K562 (cell line): ENCODE measurements at regions not wholly inside any gene's neighbourhood (a gene's known extent, or its start where the extent isn't known, plus 50 kb on each side); places are given as distances from the start of the nearest gene placed in this dataset.

ENCODE experiments used
- ATAC-seq: fragments of 200-7000 bp; cut with Tn5 transposase; 3 replicates; pipeline ENCODE4 v1.9.1; 2020; ENCODE audit warnings: moderate library complexity
- BruUV-seq: library from RNA; stranded (reverse); fragments of 400-500 nt; replicated peaks from 2 replicates; lab custom pipeline; 2021; lab: Mats Ljungman, UMichigan
- CTCF ChIA-PET: fragments of 300-600 bp; formaldehyde crosslinking; extraction: SDS; loops from one replicate; lab custom pipeline; 2021; ENCODE audit warnings: low intra/inter-chr PET ratio; lab: Yijun Ruan, JAX
- POLR2A ChIA-PET: fragments of 300-600, 350-650 bp; sonication (Branson Sonifier 250); formaldehyde crosslinking; extraction: SDS; loops from one replicate; lab custom pipeline; 2021; ENCODE audit warnings: antibody characterized with exemption, inconsistent platforms; lab: Yijun Ruan, JAX
- DNase-seq, 4 experiments: peaks; one replicate each; pipeline versions ENCODE4 v3.0.0 to v3.0.0-alpha.2; 2011 to 2018; ENCODE audit warnings: low spot score in 3 of 4, mixed read lengths in 3 of 4; ENCODE audit errors: extremely low read depth in 1 of 4
- FAIRE-seq: peaks from 2 replicates; lab custom pipeline; 2011; peaks lifted over from hg19 to GRCh38; lab: Jason Lieb, UNC
- H2AFZ ChIP-seq: 2 replicates; pipeline ENCODE4 v1.6.0; 2011; ENCODE audit warnings: low read depth, low read length, control low read depth, inconsistent platforms
- H3K27ac ChIP-seq: fragments of 200-600 bp; 3 replicates; pipeline ENCODE4 v1.8.0; 2011; ENCODE audit warnings: low read depth, mild to moderate bottlenecking, control low read depth, inconsistent platforms, low read length, moderate library complexity, mixed read lengths; ENCODE audit errors: extremely low read depth
- H3K27me3 ChIP-seq, 2 experiments: fragments of 300-600 bp in 1 of 2; 2 replicates in 1 of 2; 3 replicates in 1 of 2; pipeline versions ENCODE4 v1.6.0 to v1.8.0; 2011; ENCODE audit warnings: inconsistent platforms in 2 of 2, low read length in 2 of 2, mild to moderate bottlenecking in 1 of 2, mixed read lengths in 1 of 2, moderate library complexity in 1 of 2; ENCODE audit not compliant: control insufficient read depth in 2 of 2, insufficient read depth in 2 of 2
- H3K36me3 ChIP-seq: fragments of 300-600 bp; 3 replicates; pipeline ENCODE4 v1.8.0; 2011; ENCODE audit warnings: mild to moderate bottlenecking, low read length, inconsistent platforms; ENCODE audit not compliant: control insufficient read depth, insufficient read depth
- H3K4me1 ChIP-seq, 2 experiments: fragments of 200-600 bp in 1 of 2; replicated peaks in 1 of 2; 2 replicates in 1 of 2; 3 replicates in 1 of 2; pipeline versions ENCODE4 v1.5.1 to v1.8.0; 2011; ENCODE audit warnings: inconsistent platforms in 2 of 2, low read length in 2 of 2, mild to moderate bottlenecking in 1 of 2, mixed read lengths in 1 of 2, moderate library complexity in 1 of 2; ENCODE audit not compliant: control insufficient read depth in 2 of 2, insufficient read depth in 2 of 2
- H3K4me2 ChIP-seq: 2 replicates; pipeline ENCODE4 v1.6.1; 2011; ENCODE audit warnings: low read length, control low read depth, inconsistent platforms, mixed read lengths; ENCODE audit not compliant: insufficient read depth
- H3K4me3 ChIP-seq: fragments of 200-600 bp; sonication (generic), shearing (Covaris generic); 2 replicates; pipeline ENCODE4 v1.5.1; 2016; ENCODE audit warnings: control low read depth, inconsistent platforms
- H3K79me2 ChIP-seq: fragments of 200-600 bp; 3 replicates; pipeline ENCODE4 v1.8.0; 2011; ENCODE audit warnings: low read length, inconsistent platforms; ENCODE audit not compliant: control insufficient read depth, insufficient read depth
- H3K9ac ChIP-seq, 2 experiments: 2 replicates each; pipeline versions ENCODE4 v1.6.0 to v1.6.1; 2011; ENCODE audit warnings: low read depth in 2 of 2, low read length in 2 of 2, control low read depth in 1 of 2, inconsistent platforms in 1 of 2, mild to moderate bottlenecking in 1 of 2, mixed read lengths in 1 of 2; ENCODE audit not compliant: insufficient read depth in 1 of 2
- H3K9me1 ChIP-seq: one replicate; pipeline ENCODE4 v1.6.0; 2011; ENCODE audit warnings: inconsistent platforms, mild to moderate bottlenecking, low read length, moderate library complexity; ENCODE audit not compliant: control insufficient read depth, insufficient read depth
- H3K9me3 ChIP-seq: replicated peaks from 2 replicates; pipeline ENCODE4 v1.5.1; 2011; ENCODE audit warnings: low read depth, low read length, inconsistent platforms; ENCODE audit not compliant: control insufficient read depth, insufficient read depth
- H4K20me1 ChIP-seq: replicated peaks from 2 replicates; pipeline ENCODE4 v1.6.1; 2011; ENCODE audit warnings: low read length, inconsistent platforms, mixed read lengths; ENCODE audit not compliant: control insufficient read depth, insufficient read depth
- CREBBP ChIP-seq: IDR thresholded peaks from one replicate; pipeline ENCODE4 v1.6.1; 2012; ENCODE audit warnings: low read depth, mild to moderate bottlenecking, control low read depth, inconsistent platforms, low read length
- MTA3 ChIP-seq: fragments of 450-650 bp; formaldehyde crosslinking; IDR thresholded peaks from 2 replicates; pipeline ENCODE4 v1.6.1; 2017; ENCODE audit warnings: mild to moderate bottlenecking, borderline replicate concordance
- PRPF4 ChIP-seq: fragments of 200-400 bp; formaldehyde crosslinking; IDR thresholded peaks from one replicate; pipeline ENCODE4 v1.6.1; 2017; ENCODE audit warnings: low read length, low read depth, mild to moderate bottlenecking; ENCODE audit not compliant: insufficient read depth, poor library complexity, severe bottlenecking
- PTTG1 ChIP-seq: fragments of 450-650 bp; IDR thresholded peaks from 2 replicates; pipeline ENCODE4 v1.6.1; 2016; ENCODE audit warnings: low read depth, mild to moderate bottlenecking, missing genetic modification characterization, missing compliant biosample characterization
- SIN3B ChIP-seq: fragments of 450-650 bp; IDR thresholded peaks from 2 replicates; pipeline ENCODE4 v1.6.1; 2017; ENCODE audit warnings: low read depth, mild to moderate bottlenecking, moderate library complexity
- SOX6 ChIP-seq: fragments of 450-650 bp; IDR thresholded peaks from 2 replicates; pipeline ENCODE4 v1.6.1; 2014; ENCODE audit warnings: mild to moderate bottlenecking
- ZKSCAN3 ChIP-seq: fragments of 250-450 bp; sonication (Bioruptor Pico); IDR thresholded peaks from 2 replicates; pipeline ENCODE4 v1.4.0; 2020
- ZSCAN29 ChIP-seq: fragments of 450-650 bp; IDR thresholded peaks from 2 replicates; pipeline ENCODE4 v1.6.1; 2017
- WGBS: fragments of 100-300 bp; shearing (Covaris generic); methylation state at CpG from one replicate; pipeline ENCODE4 v1.1.6; 2016; ENCODE audit warnings: low coverage, mixed read lengths; ENCODE audit not compliant: insufficient coverage; ENCODE audit errors: missing lambda C conversion rate; 5-methylcytosine and 5-hydroxymethylcytosine counted together
- in situ Hi-C: fragments of 300-500 bp; cut with MboI; formaldehyde crosslinking; loops from 4 replicates; pipeline ENCODE4 v1.15.0; 2018; ENCODE audit warnings: inconsistent platforms, mixed read lengths
- intact Hi-C: fragments of 100-400 bp; cut with micrococcal nuclease; formaldehyde crosslinking; loops from 2 replicates; pipeline ENCODE4 v1.14.2; 2022
- TF ChIP-seq, protein P1 (sequence below): fragments of 450-650 bp; IDR thresholded peaks from one replicate; pipeline ENCODE4 v1.6.1; 2018; ENCODE audit warnings: mild to moderate bottlenecking, moderate library complexity; ENCODE audit not compliant: partially characterized antibody
- TF ChIP-seq, protein P2 (sequence below): sonication (generic); formaldehyde crosslinking; IDR thresholded peaks from 2 replicates; pipeline ENCODE4 v1.8.0; 2022; ENCODE audit warnings: missing genetic modification reagents, mild to moderate bottlenecking, borderline replicate concordance

DNA sequence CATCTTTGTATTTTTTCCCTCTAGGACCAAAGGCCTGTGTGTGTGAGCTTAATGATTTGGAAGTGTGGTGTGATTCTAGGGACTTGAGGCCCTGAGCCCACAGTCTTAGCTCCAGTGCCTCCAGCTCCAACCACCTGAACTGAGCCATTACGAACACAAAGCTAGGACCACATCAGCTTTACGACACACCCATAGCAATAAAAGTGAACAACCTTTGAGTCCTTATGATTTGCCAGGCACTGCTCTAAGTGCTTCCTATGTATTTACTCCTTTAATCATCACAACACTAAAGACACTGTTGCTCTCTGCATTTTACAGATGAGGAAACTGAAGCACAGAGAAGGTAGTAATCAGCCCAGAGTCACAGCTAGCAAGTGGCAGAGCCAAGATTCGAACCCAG, 126.4 kb downstream of the EHF start:
- no peak for TF ChIP-seq SOX6
- TF ChIP-seq CREBBP: no peak
- TF ChIP-seq SIN3B: no peak
- TF ChIP-seq, protein P1, sequence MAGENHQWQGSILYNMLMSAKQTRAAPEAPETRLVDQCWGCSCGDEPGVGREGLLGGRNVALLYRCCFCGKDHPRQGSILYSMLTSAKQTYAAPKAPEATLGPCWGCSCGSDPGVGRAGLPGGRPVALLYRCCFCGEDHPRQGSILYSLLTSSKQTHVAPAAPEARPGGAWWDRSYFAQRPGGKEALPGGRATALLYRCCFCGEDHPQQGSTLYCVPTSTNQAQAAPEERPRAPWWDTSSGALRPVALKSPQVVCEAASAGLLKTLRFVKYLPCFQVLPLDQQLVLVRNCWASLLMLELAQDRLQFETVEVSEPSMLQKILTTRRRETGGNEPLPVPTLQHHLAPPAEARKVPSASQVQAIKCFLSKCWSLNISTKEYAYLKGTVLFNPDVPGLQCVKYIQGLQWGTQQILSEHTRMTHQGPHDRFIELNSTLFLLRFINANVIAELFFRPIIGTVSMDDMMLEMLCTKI: no peak
- no peak for TF ChIP-seq ZSCAN29
- TF ChIP-seq ZKSCAN3 (CRISPR knock-in tag): no peak
- no peak for TF ChIP-seq MTA3
- TF ChIP-seq PTTG1: no peak
- no peak for TF ChIP-seq PRPF4
- TF ChIP-seq, protein P2, sequence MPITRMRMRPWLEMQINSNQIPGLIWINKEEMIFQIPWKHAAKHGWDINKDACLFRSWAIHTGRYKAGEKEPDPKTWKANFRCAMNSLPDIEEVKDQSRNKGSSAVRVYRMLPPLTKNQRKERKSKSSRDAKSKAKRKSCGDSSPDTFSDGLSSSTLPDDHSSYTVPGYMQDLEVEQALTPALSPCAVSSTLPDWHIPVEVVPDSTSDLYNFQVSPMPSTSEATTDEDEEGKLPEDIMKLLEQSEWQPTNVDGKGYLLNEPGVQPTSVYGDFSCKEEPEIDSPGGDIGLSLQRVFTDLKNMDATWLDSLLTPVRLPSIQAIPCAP (CRISPR knock-in tag): no peak
- Histone ChIP-seq H3K36me3 (no peaks in the 10 kb centered on the region), H3K4me3 (no peak overlapping the region), H3K9ac (no peak overlapping the region), H3K4me1 (no peaks in the 10 kb centered on the region; a peak in 2 of 5 replicates), H3K27ac (no peak overlapping the region), H3K9me1 (no peaks in the 10 kb centered on the region), H4K20me1 (no peaks in the 10 kb centered on the region), H3K79me2 (no peaks in the 10 kb centered on the region), H3K4me2 (no peak overlapping the region), H2AFZ (no peak overlapping the region; the same call in 1 of the 2 replicates), H3K27me3 (no peaks in the 10 kb centered on the region), H3K9me3 (no peaks in the 10 kb centered on the region)
- intact Hi-C loops (no loop called here), in situ Hi-C loops (no loop called here)
- FAIRE-seq (no peak), ATAC-seq (no peak), DNase-seq (no peak)
- ChIA-PET POLR2A (interaction anchor here (1.2 kb wide), 1 partner anchor 12 kb away, joined by 3 read pairs; no protein-coding TSS in a partner anchor), CTCF (no interaction called here)
- BruUV-seq: no TSS peak
- WGBS: 46% methylated on average over 3 of the region's 3 CpGs
